Neural cell (in vitro differentiated cells): ENCODE measurements at regions not wholly inside any gene's neighbourhood (a gene's known extent, or its start where the extent isn't known, plus 50 kb on each side); places are given as distances from the start of the nearest gene placed in this dataset.

Experiments
- CTCF ChIP-seq: fragments of 450-650 bp; IDR thresholded peaks from 2 replicates; pipeline ENCODE4 v1.5.1; 2014; ENCODE audit warnings: antibody characterized with exemption, mild to moderate bottlenecking, moderate library complexity; ENCODE audit not compliant: poor library complexity, severe bottlenecking
- EZH2 ChIP-seq: fragments of 200-600, 300-800 bp; shearing (Covaris generic), sonication (generic); IDR thresholded peaks from 2 replicates; pipeline ENCODE4 v1.6.1; 2014; ENCODE audit warnings: antibody characterized with exemption, low read length, borderline replicate concordance, mild to moderate bottlenecking; ENCODE audit not compliant: insufficient read depth, poor library complexity, severe bottlenecking
- POLR2AphosphoS5 ChIP-seq: IDR thresholded peaks from 2 replicates; pipeline ENCODE4 v1.6.1; 2012
- TAF1 ChIP-seq: IDR thresholded peaks from 2 replicates; pipeline ENCODE4 v1.6.1; 2012; ENCODE audit warnings: low read depth

- TF ChIP-seq CTCF (no peak), POLR2AphosphoS5 (no peak), TAF1 (no peak), EZH2 (no peak)
Observed at GRCh38 chr6:169026175-169026574, 227.5 kb downstream of the THBS2 start.
